Bronchial epithelial cell (primary cell): ENCODE measurements at regions not wholly inside any gene's neighbourhood (a gene's known extent, or its start where the extent isn't known, plus 50 kb on each side); places are given as distances from the start of the nearest gene placed in this dataset.
"Not testable (repeated sequence)": the region's sequence is repeated elsewhere in the genome, so short reads cannot be mapped to it uniquely, and the experiment has no call there.

Experiments used
- DNase-seq: peaks from one replicate; pipeline ENCODE4 v3.0.0-alpha.2; 2010; ENCODE audit warnings: low read depth
- FAIRE-seq: peaks from 2 replicates; lab custom pipeline; 2011; peaks lifted over from hg19 to GRCh38; lab: Jason Lieb, UNC
- H3K27me3 ChIP-seq: 2 replicates; pipeline ENCODE4 v1.5.1; 2011; ENCODE audit warnings: low read length; ENCODE audit not compliant: control insufficient read depth, insufficient read depth
- H3K36me3 ChIP-seq: 2 replicates; pipeline ENCODE4 v1.5.1; 2011; ENCODE audit warnings: low read length; ENCODE audit not compliant: control insufficient read depth, insufficient read depth
- H3K4me3 ChIP-seq: 2 replicates; pipeline ENCODE4 v1.5.1; 2011; ENCODE audit warnings: mild to moderate bottlenecking, low read depth, low read length, control low read depth
- TF ChIP-seq, protein P1 (sequence below): IDR thresholded peaks from 2 replicates; pipeline ENCODE4 v1.5.1; 2011; ENCODE audit warnings: mild to moderate bottlenecking, moderate library complexity, low read length, control low read depth, inconsistent platforms; ENCODE audit not compliant: insufficient read depth, severe bottlenecking

DNA sequence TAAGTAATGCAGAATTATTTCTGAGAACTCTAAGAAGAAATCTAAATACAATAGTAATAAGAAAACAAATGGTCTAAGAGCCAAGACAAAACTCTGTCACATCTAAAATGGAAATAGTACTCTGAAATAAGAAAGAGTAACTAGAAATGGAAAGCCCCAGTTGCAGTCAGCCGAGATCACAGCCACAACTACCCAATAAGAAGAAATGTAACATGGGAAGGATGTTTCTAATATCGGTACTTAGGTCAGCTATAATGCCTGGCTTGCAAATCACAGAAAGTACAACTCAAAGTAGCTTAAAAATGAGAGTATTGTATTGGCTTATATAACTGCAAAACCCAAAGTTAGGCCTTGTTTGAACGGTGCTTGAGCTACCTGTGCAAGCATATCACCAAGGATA lies 58.6 kb upstream of the USP25 start:
- Histone ChIP-seq H3K4me3 (no peak overlapping the region), H3K36me3 (no peaks in the 10 kb centered on the region), H3K27me3 (no peaks in the 10 kb centered on the region)
- TF ChIP-seq, protein P1, sequence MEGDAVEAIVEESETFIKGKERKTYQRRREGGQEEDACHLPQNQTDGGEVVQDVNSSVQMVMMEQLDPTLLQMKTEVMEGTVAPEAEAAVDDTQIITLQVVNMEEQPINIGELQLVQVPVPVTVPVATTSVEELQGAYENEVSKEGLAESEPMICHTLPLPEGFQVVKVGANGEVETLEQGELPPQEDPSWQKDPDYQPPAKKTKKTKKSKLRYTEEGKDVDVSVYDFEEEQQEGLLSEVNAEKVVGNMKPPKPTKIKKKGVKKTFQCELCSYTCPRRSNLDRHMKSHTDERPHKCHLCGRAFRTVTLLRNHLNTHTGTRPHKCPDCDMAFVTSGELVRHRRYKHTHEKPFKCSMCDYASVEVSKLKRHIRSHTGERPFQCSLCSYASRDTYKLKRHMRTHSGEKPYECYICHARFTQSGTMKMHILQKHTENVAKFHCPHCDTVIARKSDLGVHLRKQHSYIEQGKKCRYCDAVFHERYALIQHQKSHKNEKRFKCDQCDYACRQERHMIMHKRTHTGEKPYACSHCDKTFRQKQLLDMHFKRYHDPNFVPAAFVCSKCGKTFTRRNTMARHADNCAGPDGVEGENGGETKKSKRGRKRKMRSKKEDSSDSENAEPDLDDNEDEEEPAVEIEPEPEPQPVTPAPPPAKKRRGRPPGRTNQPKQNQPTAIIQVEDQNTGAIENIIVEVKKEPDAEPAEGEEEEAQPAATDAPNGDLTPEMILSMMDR = no peak
- no peak for DNase-seq
- FAIRE-seq = no peak

DNA sequence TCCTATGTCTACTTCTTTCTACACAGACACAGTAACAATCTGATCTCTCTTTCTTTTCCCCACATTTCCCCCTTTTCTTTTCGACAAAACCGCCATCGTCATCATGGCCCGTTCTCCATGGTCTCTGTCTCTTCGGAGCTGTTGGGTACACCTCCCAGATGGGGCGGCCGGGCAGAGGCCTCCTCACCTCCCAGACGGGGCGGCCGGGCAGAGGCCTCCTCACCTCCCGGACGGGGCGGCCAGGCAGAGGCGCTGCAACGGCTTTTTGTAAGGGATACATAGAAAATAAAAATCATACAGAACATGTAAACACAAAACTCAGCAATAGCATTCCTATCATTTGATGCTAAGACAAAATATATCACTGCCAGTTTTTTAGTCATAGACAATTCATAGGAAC lies 57.2 kb upstream of the USP25 start:
- H3K4me3 ChIP-seq, FAIRE-seq, H3K36me3 ChIP-seq, DNase-seq, H3K27me3 ChIP-seq: not testable (repeated sequence)

DNA sequence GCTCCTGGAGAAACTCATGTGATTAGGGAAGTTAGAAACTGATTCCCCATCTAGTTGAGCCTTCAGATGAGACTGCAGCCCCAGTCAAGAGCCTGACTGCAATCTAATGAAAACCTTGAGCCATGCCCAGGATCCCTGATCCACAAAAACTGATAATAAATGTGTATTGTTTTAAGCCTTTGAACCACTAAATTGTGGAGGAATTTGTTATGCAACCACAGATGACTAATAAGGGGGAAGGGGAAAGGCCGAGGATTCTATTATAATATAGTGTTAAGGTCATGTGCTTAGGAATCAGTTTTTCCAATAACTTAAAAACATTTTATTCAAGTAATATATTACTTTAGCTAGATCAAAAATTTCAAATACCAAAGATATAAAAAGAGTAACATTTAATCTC lies 52.8 kb upstream of the USP25 start:
- H3K36me3 ChIP-seq = no peaks in the 10 kb centered on the region
- peak; percentile 17 for DNase-seq
- FAIRE-seq = no peak

DNA sequence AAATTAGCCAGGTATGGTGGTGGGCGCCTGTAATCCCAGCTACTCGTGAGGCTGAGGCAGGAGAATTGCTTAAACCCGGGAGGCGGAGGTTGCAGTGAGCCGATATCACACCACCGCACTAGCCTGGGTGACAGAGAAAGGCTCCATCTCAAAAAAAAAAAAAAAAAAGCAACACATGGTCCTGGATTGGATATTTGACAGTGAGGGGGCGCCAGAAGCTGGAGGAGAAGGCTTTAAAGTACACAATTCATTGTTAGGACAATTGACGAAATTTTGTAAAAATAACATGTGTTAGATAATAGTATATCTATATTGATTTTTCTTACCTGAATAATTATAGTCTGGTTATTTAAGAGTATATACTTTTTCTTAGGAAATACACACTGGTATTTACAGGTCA lies 50.2 kb upstream of the USP25 start:
- Histone ChIP-seq H3K36me3 (no peaks in the 10 kb centered on the region), H3K4me3 (no peak overlapping the region), H3K27me3 (no peaks in the 10 kb centered on the region)
- FAIRE-seq (no peak), DNase-seq (no peak)
- TF ChIP-seq, protein P1 = no peak

More for the DNA sequence above, 52.8 kb upstream of the USP25 start:
- H3K4me3 ChIP-seq = no peak overlapping the region
- no peaks in the 10 kb centered on the region for H3K27me3 ChIP-seq
- TF ChIP-seq, protein P1 = no peak
